Lower leg skin (tissue), 4 donors: ENCODE measurements at regions not wholly inside any gene's neighbourhood (a gene's known extent, or its start where the extent isn't known, plus 50 kb on each side); places are given as distances from the start of the nearest gene placed in this dataset.
A peak's percentile ranks its signal among the peaks of the same experiment; 100 is the strongest.

Experiments
- DNase-seq, 2 donors: peaks; one replicate each; pipeline ENCODE4 v3.0.0-alpha.2; 2019; ENCODE audit warnings: low spot score in 2 of 2
- H3K4me3 ChIP-seq: fragments of 200-600 bp; sonication (generic); 2 replicates; pipeline ENCODE4 v1.5.1; 2017; ENCODE audit warnings: mild to moderate bottlenecking, low read depth; ENCODE audit not compliant: poor library complexity, severe bottlenecking
- CTCF ChIP-seq, 3 donors: fragments of 450-650 bp; IDR thresholded peaks; one replicate each; pipeline ENCODE4 v1.5.1; 2016; ENCODE audit warnings: antibody characterized with exemption in 3 of 3, mild to moderate bottlenecking in 3 of 3, moderate library complexity in 2 of 3
- POLR2A ChIP-seq, 2 donors: fragments of 450-650 bp; IDR thresholded peaks; one replicate each; pipeline ENCODE4 v1.6.1; 2016 to 2017; ENCODE audit warnings: antibody characterized with exemption in 2 of 2, mild to moderate bottlenecking in 1 of 2, moderate library complexity in 1 of 2
- WGBS, 2 donors: methylation state at CpG; one replicate each; pipeline ENCODE4 v1.1.5; 2018; 5-methylcytosine and 5-hydroxymethylcytosine counted together
- intact Hi-C: fragments of 100-400 bp; cut with DNase I; formaldehyde crosslinking; loops from one replicate; pipeline ENCODE4 v1.15.0; 2023; ENCODE audit warnings: low total_unique reads

GRCh38 chr7:36079446-36080025 lies 73.5 kb upstream of the EEPD1 start:
- TF ChIP-seq POLR2A (IDR thresholded peaks at IDR 0.05) (no peak), CTCF (IDR thresholded peaks at IDR 0.05) (no peak)
- intact Hi-C loops: no loop called here
- H3K4me3 ChIP-seq: no peak overlapping the region
- peak in 1 of 2 donors; percentile 52 for DNase-seq
- 88 to 93% methylated on average over 5 of the region's 5 CpGs for WGBS, 2 donors

- TF ChIP-seq POLR2A (IDR thresholded peaks at IDR 0.05) (no peak), CTCF (IDR thresholded peaks at IDR 0.05) (no peak)
- WGBS, 2 donors: 90 to 100% methylated on average over 5 of the region's 5 CpGs
- no peak overlapping the region for H3K4me3 ChIP-seq
- intact Hi-C loops: no loop called here
- DNase-seq: peak in 1 of 2 donors; percentile 50
Observed at GRCh38 chr7:36080843-36081242, 72.2 kb upstream of the EEPD1 start.

GRCh38 chr7:36082216-36082615 lies 70.8 kb upstream of the EEPD1 start:
- TF ChIP-seq CTCF (IDR thresholded peaks at IDR 0.05): no peak
- no peak for TF ChIP-seq POLR2A (IDR thresholded peaks at IDR 0.05)
- 62 to 77% methylated on average over 4 of the region's 4 CpGs for WGBS, 2 donors
- peak in 1 of 2 donors; percentile 48 for DNase-seq
- intact Hi-C loops: no loop called here
- H3K4me3 ChIP-seq: no peak overlapping the region

- TF ChIP-seq CTCF (IDR thresholded peaks at IDR 0.05): no peak
- no peak for TF ChIP-seq POLR2A (IDR thresholded peaks at IDR 0.05)
- no peak overlapping the region for H3K4me3 ChIP-seq
- intact Hi-C loops: no loop called here
- WGBS, 2 donors: 86 to 91% methylated on average over 5 of the region's 5 CpGs
- DNase-seq: peak in 1 of 2 donors; percentile 71
Observed at GRCh38 chr7:36082910-36083309, 70.1 kb upstream of the EEPD1 start.

- peak in 1 of 2 donors; percentile 65 for DNase-seq
- H3K4me3 ChIP-seq: no peak overlapping the region
- WGBS, 2 donors: 78 to 82% methylated on average over 12 of the region's 12 CpGs
- TF ChIP-seq CTCF (IDR thresholded peaks at IDR 0.05) (no peak), POLR2A (IDR thresholded peaks at IDR 0.05) (no peak)
- intact Hi-C loops: no loop called here
Observed at GRCh38 chr7:36083626-36084380, 69.3 kb upstream of the EEPD1 start.
